AG09319 (cell line): ENCODE measurements at regions not wholly inside any gene's neighbourhood (a gene's known extent, or its start where the extent isn't known, plus 50 kb on each side); places are given as distances from the start of the nearest gene placed in this dataset.

Source experiments
- DNase-seq: peaks from one replicate; pipeline ENCODE4 v3.0.0-alpha.2; 2010; ENCODE audit warnings: low read depth; ENCODE audit errors: extremely low read depth
- TF ChIP-seq, protein P1 (sequence below): IDR thresholded peaks from 2 replicates; pipeline ENCODE4 v1.5.1; 2011; ENCODE audit warnings: low read depth, mild to moderate bottlenecking, inconsistent platforms, low read length, moderate library complexity

DNA sequence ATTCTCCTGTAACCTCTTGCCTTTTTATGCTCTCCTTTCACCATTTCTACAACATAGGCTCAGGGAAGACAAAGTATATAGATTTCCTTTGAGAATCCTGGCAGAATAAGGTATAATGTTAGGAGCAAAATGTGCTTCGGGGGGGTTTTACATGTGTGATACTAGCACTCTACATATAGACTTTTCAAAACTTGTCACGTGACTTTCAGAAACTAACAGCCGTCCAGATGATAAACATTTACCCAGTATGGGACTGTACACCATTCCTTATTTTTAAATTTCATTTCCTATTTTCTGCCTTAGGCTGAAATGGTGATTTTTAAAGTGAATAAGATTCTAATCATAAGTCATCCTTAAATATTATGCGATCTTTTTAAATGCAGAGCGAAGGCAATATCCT lies 420.4 kb upstream of the PITX2 start:
- DNase-seq: no peak
- TF ChIP-seq, protein P1, sequence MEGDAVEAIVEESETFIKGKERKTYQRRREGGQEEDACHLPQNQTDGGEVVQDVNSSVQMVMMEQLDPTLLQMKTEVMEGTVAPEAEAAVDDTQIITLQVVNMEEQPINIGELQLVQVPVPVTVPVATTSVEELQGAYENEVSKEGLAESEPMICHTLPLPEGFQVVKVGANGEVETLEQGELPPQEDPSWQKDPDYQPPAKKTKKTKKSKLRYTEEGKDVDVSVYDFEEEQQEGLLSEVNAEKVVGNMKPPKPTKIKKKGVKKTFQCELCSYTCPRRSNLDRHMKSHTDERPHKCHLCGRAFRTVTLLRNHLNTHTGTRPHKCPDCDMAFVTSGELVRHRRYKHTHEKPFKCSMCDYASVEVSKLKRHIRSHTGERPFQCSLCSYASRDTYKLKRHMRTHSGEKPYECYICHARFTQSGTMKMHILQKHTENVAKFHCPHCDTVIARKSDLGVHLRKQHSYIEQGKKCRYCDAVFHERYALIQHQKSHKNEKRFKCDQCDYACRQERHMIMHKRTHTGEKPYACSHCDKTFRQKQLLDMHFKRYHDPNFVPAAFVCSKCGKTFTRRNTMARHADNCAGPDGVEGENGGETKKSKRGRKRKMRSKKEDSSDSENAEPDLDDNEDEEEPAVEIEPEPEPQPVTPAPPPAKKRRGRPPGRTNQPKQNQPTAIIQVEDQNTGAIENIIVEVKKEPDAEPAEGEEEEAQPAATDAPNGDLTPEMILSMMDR: no peak

GRCh38 chr4:111045992-111046391 lies 423.1 kb upstream of the PITX2 start:
- no peak for DNase-seq
- TF ChIP-seq, protein P1: no peak

GRCh38 chr4:111046811-111047210 lies 423.9 kb upstream of the PITX2 start:
- TF ChIP-seq, protein P1: no peak
- DNase-seq: no peak

DNA sequence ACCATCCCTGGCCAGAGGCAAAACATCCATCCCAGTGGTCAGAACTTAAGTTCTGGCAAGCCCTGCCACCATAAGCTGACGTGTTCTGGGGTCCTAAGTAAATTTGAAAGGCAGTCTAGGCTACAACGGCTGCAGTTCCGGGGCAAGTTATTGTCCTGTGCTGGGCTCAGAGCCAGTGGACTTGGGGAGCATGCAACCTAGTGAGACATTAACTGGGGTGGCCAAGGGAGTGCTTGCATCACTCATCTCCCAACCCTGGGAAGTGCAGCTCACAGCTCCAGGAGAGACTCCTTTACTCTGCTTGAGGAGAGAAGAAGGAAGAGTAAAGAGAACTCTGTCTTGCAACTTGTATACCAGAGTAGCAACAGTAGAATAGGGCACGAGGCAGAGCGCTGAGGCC lies 425.4 kb upstream of the PITX2 start:
- no peak for DNase-seq
- TF ChIP-seq, protein P1: no peak

GRCh38 chr4:111064342-111064993 lies 441.6 kb upstream of the PITX2 start:
- DNase-seq: no peak
- TF ChIP-seq, protein P1: no peak

GRCh38 chr4:111066001-111066400 lies 443.1 kb upstream of the PITX2 start:
- TF ChIP-seq, protein P1: no peak
- no peak for DNase-seq

GRCh38 chr4:111066447-111066846 lies 443.6 kb upstream of the PITX2 start:
- no peak for DNase-seq
- TF ChIP-seq, protein P1: no peak
